HG02943 (cell line): ENCODE measurements at regions not wholly inside any gene's neighbourhood (a gene's known extent, or its start where the extent isn't known, plus 50 kb on each side); places are given as distances from the start of the nearest gene placed in this dataset.

ENCODE experiments used
- ATAC-seq: cut with Tn5 transposase; IDR thresholded peaks from one replicate; pipeline ENCODE4 v1.9.1; 2021; ENCODE audit warnings: mild to moderate bottlenecking, low read depth, moderate library complexity; ENCODE audit not compliant: unreplicated experiment

DNA sequence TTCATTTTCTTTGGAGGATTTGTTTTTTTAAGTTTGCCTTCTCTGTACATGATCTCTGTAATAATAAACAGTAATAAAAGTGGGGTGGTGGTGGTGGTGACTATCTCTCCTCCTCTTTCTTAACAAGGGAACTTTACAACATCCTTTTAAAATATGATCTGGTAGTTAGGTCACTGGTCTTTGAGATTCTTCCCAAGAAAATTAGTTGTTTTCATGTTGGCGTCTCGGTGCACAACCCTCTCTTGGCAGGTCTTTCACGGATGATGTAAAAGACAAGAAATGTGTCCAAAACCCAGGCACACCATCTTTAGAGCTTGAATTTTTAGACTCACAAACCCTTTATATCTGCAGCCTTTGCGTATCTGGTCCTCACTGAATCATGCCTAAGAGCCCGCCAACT lies 488.5 kb upstream of the TBX3 start:
- no peak for ATAC-seq

- no peak for ATAC-seq
Measured at GRCh38 chr12:115169981-115170380, 486.0 kb upstream of the TBX3 start.

GRCh38 chr12:115166698-115167315 lies 482.8 kb upstream of the TBX3 start:
- ATAC-seq, result no peak

DNA sequence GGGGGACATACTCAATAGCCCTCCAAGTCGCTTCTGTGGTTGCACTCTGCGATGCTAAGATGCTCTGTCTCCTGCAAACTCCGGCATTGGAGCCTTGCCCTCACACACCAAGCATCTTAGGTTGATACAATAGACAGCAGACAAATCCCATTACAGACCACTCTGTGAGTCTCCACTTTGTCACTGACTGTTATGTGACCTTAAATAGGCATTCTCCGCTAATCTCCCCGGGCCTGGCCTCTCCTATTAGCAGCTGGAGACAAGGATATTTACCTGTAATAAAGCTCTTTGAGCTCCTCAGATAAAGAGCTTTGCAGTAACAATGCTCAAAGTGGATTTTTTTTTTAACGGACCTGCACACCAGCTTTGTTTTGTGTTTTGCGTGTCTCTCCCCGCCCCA lies 479.7 kb upstream of the TBX3 start:
- ATAC-seq, result no peak

GRCh38 chr12:115160271-115161128 lies 476.5 kb upstream of the TBX3 start:
- ATAC-seq, result no peak

DNA sequence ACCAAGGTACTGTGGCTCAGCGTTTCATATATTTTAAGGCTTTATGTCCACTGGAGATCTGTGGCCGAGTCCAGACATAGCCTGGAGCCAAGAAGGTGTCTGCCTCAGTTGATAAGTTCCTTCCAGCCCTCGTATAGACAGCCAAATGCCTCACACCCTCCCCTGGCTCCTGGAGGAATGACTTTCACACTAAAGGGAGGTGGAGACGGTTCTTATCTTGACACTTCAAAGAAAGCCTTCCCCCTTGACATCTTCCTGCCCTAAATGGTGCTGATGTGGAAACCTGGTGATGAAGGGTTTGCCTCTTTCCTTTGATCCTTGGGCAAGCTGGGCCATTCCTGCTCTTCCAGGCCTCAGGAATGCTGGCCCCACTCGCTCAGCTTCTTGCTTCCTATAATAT lies 474.8 kb upstream of the TBX3 start:
- no peak for ATAC-seq

- no peak for ATAC-seq
Measured at GRCh38 chr12:115155665-115156645, 472.0 kb upstream of the TBX3 start.

DNA sequence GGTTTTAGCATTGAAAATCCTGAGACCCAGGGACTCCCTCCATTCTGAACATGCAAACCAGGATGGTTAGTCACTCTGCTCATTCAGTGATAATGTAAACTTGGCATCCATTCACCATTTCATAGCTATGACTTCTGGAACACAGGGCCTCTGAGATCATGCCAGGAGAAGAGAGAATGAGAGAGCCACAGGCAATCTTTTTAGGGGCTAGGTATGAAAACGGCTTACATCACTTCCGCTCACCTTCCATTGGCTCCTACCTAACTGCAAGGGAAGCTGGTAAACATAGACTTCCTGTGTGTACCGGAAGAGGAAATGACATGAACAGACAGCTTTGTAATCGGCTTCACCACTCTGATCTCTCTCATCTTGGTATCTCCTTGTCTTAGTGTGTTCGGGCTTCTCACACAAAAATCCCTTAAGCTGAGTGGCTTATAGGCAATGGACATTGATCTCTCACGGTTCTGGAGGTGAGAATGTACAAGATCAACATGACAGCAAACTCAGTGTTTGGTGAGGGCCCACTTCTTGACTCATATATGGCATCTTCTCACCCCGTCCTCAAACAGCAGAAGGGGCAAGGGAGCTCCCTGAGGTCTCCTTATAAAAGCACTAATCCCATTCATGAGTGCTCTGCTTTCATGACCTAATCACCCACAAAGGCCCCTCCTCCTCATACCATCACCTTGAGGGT lies 465.9 kb upstream of the TBX3 start:
- ATAC-seq, result no peak

DNA sequence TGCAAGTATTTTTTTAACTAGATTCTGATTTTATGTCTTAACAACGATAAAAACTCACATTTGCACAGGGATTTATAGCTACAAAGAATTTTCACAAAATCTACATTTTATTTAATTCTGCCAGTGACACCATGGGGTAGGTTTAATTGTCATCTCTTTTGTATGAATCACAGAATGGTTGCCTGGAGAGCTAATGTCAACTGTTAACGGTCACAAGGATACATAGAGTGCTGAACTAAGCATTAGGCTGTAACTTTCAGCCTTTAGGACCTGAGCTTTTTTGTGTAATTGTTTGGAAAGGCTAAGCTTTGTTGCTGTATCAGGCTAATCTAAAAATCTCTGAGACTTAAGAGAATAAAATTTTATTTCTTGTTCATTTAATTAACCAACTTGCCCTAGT lies 465.3 kb upstream of the TBX3 start:
- no peak for ATAC-seq

- no peak for ATAC-seq
Measured at GRCh38 chr12:115147916-115148315, 463.9 kb upstream of the TBX3 start.

DNA sequence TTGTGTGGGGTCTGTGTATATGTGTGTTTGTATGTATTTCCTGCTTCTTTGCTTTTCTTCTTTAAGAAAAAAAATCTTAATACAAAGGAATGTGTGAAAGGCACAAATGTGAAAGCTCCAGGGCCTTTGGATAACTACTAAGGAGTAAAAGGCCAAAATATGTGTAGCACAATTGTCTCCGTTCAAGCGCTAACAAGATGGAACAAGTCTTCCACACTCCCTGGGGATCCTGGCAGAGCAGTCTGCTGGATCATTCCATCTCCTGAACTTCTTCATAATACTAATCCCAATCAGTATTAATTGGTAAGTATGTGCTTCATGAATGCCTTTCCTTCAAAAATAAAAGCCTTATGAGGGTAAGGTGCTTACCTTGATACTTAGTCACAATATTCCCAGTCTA lies 462.5 kb upstream of the TBX3 start:
- no peak for ATAC-seq

- ATAC-seq, result no peak
Measured at GRCh38 chr12:115144425-115144824, 460.4 kb upstream of the TBX3 start.

GRCh38 chr12:115140981-115141655 lies 457.1 kb upstream of the TBX3 start:
- ATAC-seq, result no peak

DNA sequence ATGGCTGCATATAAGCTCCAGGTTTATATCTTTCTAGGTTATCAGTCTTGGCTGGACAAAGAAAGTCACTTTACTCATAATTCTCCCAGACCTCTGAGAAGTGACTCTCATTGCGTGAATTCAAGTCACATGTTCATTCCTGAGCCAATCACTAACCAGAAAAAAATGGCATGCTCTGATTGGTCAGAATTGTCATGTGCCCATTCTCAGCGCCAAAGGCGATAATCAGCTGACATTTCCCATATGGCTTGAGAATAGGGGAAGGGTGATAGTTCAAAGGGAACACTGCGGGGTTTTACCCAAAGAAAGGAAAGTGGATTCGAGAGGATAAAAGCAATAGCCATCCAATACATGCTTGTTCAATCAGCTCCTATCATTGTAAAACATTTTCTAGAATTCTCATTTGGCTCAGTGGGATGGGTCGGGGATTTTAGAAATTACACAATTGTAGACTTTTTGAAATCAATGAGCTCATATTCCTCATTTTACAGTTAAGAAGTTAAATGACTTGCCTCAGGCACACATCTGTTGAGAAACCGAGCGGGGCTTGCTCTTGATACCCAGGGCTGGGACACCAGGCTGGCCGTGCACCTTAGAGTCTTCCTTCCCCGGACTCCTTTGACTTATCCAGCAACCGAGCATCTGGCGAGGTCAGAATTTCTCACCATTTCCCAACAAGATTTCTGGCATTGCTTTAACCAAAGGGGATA lies 454.0 kb upstream of the TBX3 start:
- ATAC-seq, result no peak

GRCh38 chr12:115135800-115136211 lies 451.8 kb upstream of the TBX3 start:
- ATAC-seq, result no peak

DNA sequence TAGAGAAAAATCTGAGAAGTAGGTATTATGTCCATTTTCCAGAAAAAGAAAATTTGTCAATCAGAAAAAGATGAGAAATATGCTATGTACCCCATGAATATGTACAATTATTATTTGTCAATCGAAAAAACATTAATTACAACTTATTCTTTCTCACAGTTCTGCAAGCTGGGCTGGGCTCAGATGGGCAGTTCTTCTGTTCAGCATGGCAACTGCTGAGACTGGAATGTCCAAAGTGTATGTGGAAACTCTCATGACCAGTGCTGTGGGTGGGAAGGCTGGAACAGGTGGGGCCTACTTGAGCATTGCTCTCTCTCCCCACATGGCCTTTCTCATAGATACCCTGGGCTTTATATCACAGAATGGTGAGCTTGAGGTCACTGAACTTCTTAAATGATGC lies 450.3 kb upstream of the TBX3 start:
- ATAC-seq, result no peak

- no peak for ATAC-seq
Measured at GRCh38 chr12:115132905-115133304, 448.9 kb upstream of the TBX3 start.

GRCh38 chr12:115132145-115132544 lies 448.2 kb upstream of the TBX3 start:
- no peak for ATAC-seq

GRCh38 chr12:115129727-115130126 lies 445.8 kb upstream of the TBX3 start:
- ATAC-seq, result no peak
